ENCODE measurements at regions not wholly inside any gene's neighbourhood (a gene's known extent, or its start where the extent isn't known, plus 50 kb on each side); places are given as distances from the start of the nearest gene placed in this dataset.

DNA sequence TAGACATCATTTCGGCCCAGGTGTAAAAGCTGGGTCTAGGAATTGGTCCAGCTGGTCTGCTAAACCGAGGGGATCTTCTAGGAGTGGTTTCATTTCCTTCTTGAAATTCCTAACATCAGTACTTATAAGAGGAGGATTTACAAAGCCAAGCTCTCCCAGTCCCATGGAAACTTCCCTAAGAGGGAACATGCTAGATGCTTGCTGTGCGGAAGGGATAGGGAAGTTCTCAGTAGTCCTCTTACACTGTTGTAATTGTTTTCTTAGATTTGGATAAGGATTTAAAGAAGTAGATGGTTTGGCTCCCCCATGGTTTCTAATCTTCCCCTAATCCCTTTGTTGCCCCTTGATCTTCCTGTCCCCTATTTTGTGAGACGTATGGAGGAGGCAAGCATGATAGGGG, 89.7 kb upstream of the XCR1 start:
- TF ChIP-seq, protein P1, sequence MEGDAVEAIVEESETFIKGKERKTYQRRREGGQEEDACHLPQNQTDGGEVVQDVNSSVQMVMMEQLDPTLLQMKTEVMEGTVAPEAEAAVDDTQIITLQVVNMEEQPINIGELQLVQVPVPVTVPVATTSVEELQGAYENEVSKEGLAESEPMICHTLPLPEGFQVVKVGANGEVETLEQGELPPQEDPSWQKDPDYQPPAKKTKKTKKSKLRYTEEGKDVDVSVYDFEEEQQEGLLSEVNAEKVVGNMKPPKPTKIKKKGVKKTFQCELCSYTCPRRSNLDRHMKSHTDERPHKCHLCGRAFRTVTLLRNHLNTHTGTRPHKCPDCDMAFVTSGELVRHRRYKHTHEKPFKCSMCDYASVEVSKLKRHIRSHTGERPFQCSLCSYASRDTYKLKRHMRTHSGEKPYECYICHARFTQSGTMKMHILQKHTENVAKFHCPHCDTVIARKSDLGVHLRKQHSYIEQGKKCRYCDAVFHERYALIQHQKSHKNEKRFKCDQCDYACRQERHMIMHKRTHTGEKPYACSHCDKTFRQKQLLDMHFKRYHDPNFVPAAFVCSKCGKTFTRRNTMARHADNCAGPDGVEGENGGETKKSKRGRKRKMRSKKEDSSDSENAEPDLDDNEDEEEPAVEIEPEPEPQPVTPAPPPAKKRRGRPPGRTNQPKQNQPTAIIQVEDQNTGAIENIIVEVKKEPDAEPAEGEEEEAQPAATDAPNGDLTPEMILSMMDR (conservative IDR thresholded peaks at IDR 0.05; ENCODE audit: low read depth, low read length) = no peak
- H3K4me3 ChIP-seq (ENCODE audit: low read length) = no peak overlapping the region

DNA sequence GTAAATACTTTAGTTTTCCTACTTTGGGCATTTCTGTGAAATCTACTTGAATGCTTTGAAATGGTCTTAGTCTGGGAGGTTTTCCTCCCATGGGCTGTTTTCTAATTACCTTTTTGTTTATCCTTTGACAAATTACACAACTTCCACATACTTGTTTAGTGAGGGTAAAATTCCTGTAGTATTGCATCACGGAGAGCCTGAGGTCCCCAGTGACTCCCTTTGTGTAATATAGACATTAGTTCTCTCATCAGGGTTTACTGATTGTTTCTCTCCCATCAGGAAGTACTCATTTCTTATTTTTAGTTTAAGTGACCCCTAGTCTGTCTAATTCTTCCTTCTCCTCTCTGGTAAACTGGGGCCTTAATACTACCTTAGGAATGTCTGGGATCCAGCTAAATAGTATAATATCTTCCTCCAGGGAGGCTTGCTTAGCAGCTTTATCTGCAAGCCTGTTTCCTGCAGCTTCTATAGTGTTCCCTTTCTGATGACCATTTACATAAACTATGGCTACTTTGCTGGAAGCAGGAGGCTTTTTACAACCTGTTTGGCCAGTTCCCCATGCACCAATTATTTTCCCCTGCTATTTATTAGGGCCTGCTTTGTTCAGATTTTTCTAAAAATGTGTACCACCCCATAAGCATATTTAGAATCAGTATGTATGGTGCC, 87.2 kb upstream of the XCR1 start:
- no peak overlapping the region for H3K4me3 ChIP-seq (ENCODE audit: low read length)
- TF ChIP-seq, protein P1 (conservative IDR thresholded peaks at IDR 0.05; ENCODE audit: low read depth, low read length) = no peak
- DNase-seq (ENCODE audit: low read depth) = no peak

More for the DNA sequence above, 89.7 kb upstream of the XCR1 start:
- DNase-seq (ENCODE audit: low read depth) = no peak

DNA sequence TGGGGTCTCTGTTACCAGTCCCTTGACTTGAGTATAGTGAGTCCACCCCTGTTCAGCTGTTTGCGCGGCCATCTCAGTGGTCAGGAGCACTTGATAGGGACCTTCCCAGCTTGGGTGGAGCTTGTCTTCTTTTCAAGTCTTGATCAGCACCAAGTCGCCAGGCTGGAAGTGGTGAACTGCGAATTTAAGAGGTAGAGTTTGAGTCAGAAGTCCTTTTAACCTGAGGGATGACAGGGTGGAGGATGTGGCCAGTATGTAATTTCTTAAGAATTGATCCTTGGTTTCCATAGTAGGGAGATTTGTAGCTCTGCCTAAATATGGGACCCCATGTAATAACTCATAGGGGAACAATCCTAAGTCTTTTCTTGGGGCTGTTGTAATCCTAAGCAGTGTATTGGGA, 86.3 kb upstream of the XCR1 start:
- no peak for DNase-seq (ENCODE audit: low read depth)
- H3K4me3 ChIP-seq (ENCODE audit: low read length) = no peak overlapping the region
- TF ChIP-seq, protein P1 (conservative IDR thresholded peaks at IDR 0.05; ENCODE audit: low read depth, low read length) = no peak

DNA sequence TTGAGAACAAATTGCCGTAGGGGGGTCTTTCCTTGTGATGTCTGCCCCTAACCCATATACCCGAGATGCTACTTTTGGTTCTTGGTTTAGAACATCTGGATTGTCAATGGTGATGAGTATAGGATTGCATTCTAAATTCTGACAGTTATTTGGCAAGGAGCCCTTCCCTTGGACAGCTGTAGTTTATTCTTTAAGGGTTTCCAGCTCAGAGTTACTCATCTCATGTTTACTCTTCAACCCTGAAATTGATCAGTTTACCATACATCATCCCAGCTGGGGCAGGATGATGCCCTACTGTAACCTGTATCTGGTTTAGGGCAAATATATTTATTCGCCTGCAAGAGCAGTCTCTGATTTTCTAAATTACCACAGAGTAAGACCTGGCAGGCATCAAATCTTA, 85.7 kb upstream of the XCR1 start:
- H3K4me3 ChIP-seq (ENCODE audit: low read length) = no peak overlapping the region
- TF ChIP-seq, protein P1 (conservative IDR thresholded peaks at IDR 0.05; ENCODE audit: low read depth, low read length) = no peak
- no peak for DNase-seq (ENCODE audit: low read depth)

DNA sequence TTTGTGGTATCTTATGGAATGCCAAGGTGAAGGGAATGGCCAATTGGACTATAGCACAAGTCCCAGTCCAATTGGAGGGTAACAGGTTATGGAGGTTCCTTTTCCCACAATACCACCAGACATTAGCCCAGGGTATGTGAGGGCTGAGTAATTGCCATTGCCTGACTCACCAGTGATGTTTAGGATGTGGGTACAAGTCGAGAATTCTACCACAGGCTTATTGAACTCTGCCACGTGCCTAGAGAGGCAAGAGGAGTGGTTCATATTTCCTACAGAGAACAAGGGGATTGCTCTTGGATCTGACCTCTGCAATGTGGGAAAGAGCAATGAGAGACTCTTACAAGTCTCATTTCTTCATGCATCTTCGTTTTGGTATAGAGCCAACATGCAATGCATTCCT, 85.0 kb upstream of the XCR1 start:
- TF ChIP-seq, protein P1 (conservative IDR thresholded peaks at IDR 0.05; ENCODE audit: low read depth, low read length) = no peak
- no peak for DNase-seq (ENCODE audit: low read depth)
- H3K4me3 ChIP-seq (ENCODE audit: low read length) = no peak overlapping the region

DNA sequence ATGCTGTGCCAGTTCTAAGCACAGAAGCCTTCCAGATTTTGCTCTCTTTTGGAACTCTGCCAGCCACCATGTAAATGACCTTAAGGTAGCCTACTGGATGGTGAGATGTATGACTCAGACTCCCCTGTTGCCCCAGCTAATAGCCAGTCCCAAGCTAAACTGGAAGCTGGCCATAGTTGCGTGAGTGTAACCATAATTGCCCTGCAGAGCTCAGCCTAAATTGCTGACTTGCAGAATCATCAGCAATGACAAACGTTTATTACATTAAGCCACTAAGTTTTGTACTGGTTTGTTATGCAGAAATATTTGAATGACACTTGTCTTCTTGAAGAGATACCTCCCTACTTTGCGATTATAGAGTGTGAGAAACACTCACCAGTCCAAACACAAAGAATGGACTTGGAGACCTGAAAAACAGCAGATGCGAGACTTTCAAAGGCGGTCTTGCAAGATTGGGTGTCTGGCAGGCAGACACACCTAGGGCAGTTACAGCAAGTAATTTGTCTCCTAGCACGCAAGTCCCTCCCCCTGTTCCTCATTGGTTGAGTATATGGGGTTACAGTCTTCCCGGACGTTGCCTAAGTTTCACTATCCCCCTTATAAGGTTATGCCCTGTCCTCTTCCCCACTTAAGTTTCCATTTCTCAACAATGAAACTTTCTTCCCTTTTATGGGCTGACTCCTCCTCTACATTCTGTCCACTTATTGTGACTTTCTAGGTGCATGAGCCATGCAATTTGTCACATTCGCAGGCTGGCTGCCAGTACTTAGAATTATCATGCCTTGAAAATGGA, 83.6 kb upstream of the XCR1 start:
- DNase-seq (ENCODE audit: low read depth) = peak; percentile 99

More for the DNA sequence above, 83.6 kb upstream of the XCR1 start:
- TF ChIP-seq, protein P1 (conservative IDR thresholded peaks at IDR 0.05; ENCODE audit: low read depth, low read length) = no peak
- no peak overlapping the region for H3K4me3 ChIP-seq (ENCODE audit: low read length)

All from retinal pigment epithelial cell (primary cell).